ENCODE measurements at regions not wholly inside any gene's neighbourhood (a gene's known extent, or its start where the extent isn't known, plus 50 kb on each side); places are given as distances from the start of the nearest gene placed in this dataset.

- ATAC-seq (ENCODE audit: low read depth) (no peak), DNase-seq (no peak)
- Histone ChIP-seq H2AFZ (ENCODE audit: insufficient read depth, low read depth, low read length, poor library complexity, severe bottlenecking) (no peak overlapping the region), H4K20me1 (ENCODE audit: control insufficient read depth, insufficient read depth, low read length, poor library complexity, severe bottlenecking) (no peaks in the 10 kb centered on the region), H3K79me2 (ENCODE audit: control insufficient read depth, insufficient read depth, low read length) (no peaks in the 10 kb centered on the region), H3K4me2 (replicated peaks; ENCODE audit: low read depth, low read length, poor library complexity, severe bottlenecking) (no peak overlapping the region), H3K4me1 (ENCODE audit: control insufficient read depth in 2 of 2, insufficient read depth in 2 of 2, low read length in 2 of 2) (no peaks in the 10 kb centered on the region), H3K9me3 (ENCODE audit: control extremely low read depth in 1 of 3, control insufficient read depth in 2 of 3, insufficient read depth in 1 of 3, low read length in 2 of 3) (peaks cover 0 to 3% (median 0%) of the 10 kb centered on the region in 3 donors), H3K4me3 (ENCODE audit: control extremely low read depth in 1 of 5, extremely low read depth in 1 of 5, insufficient read depth in 1 of 5, low read depth in 2 of 5, low read length in 4 of 5) (no peak overlapping the region), H3K9ac (ENCODE audit: low read length) (no peak overlapping the region), H3K27me3 (replicated peaks in 1 of 4; ENCODE audit: control extremely low read depth in 1 of 4, control insufficient read depth in 3 of 4, insufficient read depth in 4 of 4, low read length in 3 of 4) (peaks cover 0 to 3% (median 0%) of the 10 kb centered on the region in 4 experiments), H3K27ac (ENCODE audit: low read length in 2 of 2) (no peak overlapping the region), H3K36me3 (replicated peaks in 1 of 2; ENCODE audit: control extremely low read depth in 1 of 2, control insufficient read depth in 1 of 2, extremely low read depth in 1 of 2, insufficient read depth in 2 of 2, low read length in 1 of 2) (no peaks in the 10 kb centered on the region)
- TF ChIP-seq CTCF (IDR thresholded peaks at IDR 0.05) = no peak
- TF ChIP-seq EZH2 (IDR thresholded peaks at IDR 0.05; ENCODE audit: borderline replicate concordance, insufficient read depth, low read depth, low read length, poor library complexity, severe bottlenecking) = no peak
- POLR2A ChIA-PET = no interaction called here
- Mint-ChIP-seq H3K9me3 (ENCODE audit: insufficient read depth) (no peaks in the 10 kb centered on the region), H3K4me3 (no peak overlapping the region), H3K27ac (no peak overlapping the region), H3K27me3 (peaks cover 8% of the 10 kb centered on the region), H3K4me1 (no peaks in the 10 kb centered on the region)
- 94% methylated on average over 13 of the region's 13 CpGs for WGBS (ENCODE audit: insufficient coverage)
- intact Hi-C loops (cut with micrococcal nuclease) = no loop called here
- CTCF ChIA-PET = no interaction called here
Measured at GRCh38 chr2:120805011-120805410, 69.3 kb downstream of the GLI2 start.

GRCh38 chr2:120805602-120806001 is 69.9 kb downstream of the GLI2 start:
- H3K4me3 ChIP-seq (ENCODE audit: control extremely low read depth in 1 of 5, extremely low read depth in 1 of 5, insufficient read depth in 1 of 5, low read depth in 2 of 5, low read length in 4 of 5) = no peak overlapping the region
- DNase-seq = no peak
- no peaks in the 10 kb centered on the region for H4K20me1 ChIP-seq (ENCODE audit: control insufficient read depth, insufficient read depth, low read length, poor library complexity, severe bottlenecking)
- ATAC-seq (ENCODE audit: low read depth) = no peak
- Mint-ChIP-seq H3K4me3 (no peak overlapping the region), H3K27me3 (peaks cover 8% of the 10 kb centered on the region), H3K27ac (no peak overlapping the region), H3K9me3 (ENCODE audit: insufficient read depth) (no peaks in the 10 kb centered on the region), H3K4me1 (no peaks in the 10 kb centered on the region)
- ChIA-PET POLR2A (no interaction called here), CTCF (no interaction called here)
- no peaks in the 10 kb centered on the region for H3K36me3 ChIP-seq (replicated peaks in 1 of 2; ENCODE audit: control extremely low read depth in 1 of 2, control insufficient read depth in 1 of 2, extremely low read depth in 1 of 2, insufficient read depth in 2 of 2, low read length in 1 of 2)
- H3K9me3 ChIP-seq (ENCODE audit: control extremely low read depth in 1 of 3, control insufficient read depth in 2 of 3, insufficient read depth in 1 of 3, low read length in 2 of 3) = peaks cover 0 to 3% (median 0%) of the 10 kb centered on the region in 3 donors
- no peak overlapping the region for H3K9ac ChIP-seq (ENCODE audit: low read length)
- no peak overlapping the region for H2AFZ ChIP-seq (ENCODE audit: insufficient read depth, low read depth, low read length, poor library complexity, severe bottlenecking)
- H3K4me1 ChIP-seq (ENCODE audit: control insufficient read depth in 2 of 2, insufficient read depth in 2 of 2, low read length in 2 of 2) = no peaks in the 10 kb centered on the region
- intact Hi-C loops (cut with micrococcal nuclease) = no loop called here
- TF ChIP-seq CTCF (IDR thresholded peaks at IDR 0.05) (no peak), EZH2 (IDR thresholded peaks at IDR 0.05; ENCODE audit: borderline replicate concordance, insufficient read depth, low read depth, low read length, poor library complexity, severe bottlenecking) (no peak)
- no peak overlapping the region for H3K27ac ChIP-seq (ENCODE audit: low read length in 2 of 2)
- H3K4me2 ChIP-seq (replicated peaks; ENCODE audit: low read depth, low read length, poor library complexity, severe bottlenecking) = no peak overlapping the region
- WGBS (ENCODE audit: insufficient coverage) = no CpG with 5 or more reads among the region's 4 CpGs
- peaks cover 0 to 3% (median 0%) of the 10 kb centered on the region in 4 experiments for H3K27me3 ChIP-seq (replicated peaks in 1 of 4; ENCODE audit: control extremely low read depth in 1 of 4, control insufficient read depth in 3 of 4, insufficient read depth in 4 of 4, low read length in 3 of 4)
- H3K79me2 ChIP-seq (ENCODE audit: control insufficient read depth, insufficient read depth, low read length) = no peaks in the 10 kb centered on the region

Measured in B cell (primary cell).